IMR-90 (cell line): ENCODE measurements at regions not wholly inside any gene's neighbourhood (a gene's known extent, or its start where the extent isn't known, plus 50 kb on each side); places are given as distances from the start of the nearest gene placed in this dataset.

ENCODE experiments used
- ATAC-seq: fragments of 200-7000 bp; cut with Tn5 transposase; 2 replicates; pipeline ENCODE4 v1.9.1; 2020; ENCODE audit warnings: low read depth, mild to moderate bottlenecking, moderate library complexity
- BruUV-seq: library from RNA; stranded (reverse); fragments of 400-500 nt; replicated peaks from 2 replicates; lab custom pipeline; 2021; lab: Mats Ljungman, UMichigan
- CTCF ChIA-PET: fragments of 300-600 bp; formaldehyde crosslinking; extraction: SDS; loops from one replicate; lab custom pipeline; 2021; ENCODE audit warnings: antibody characterized with exemption; lab: Yijun Ruan, JAX
- POLR2A ChIA-PET: fragments of 300-600 bp; sonication (Branson Sonifier 250); formaldehyde crosslinking; loops from one replicate; lab custom pipeline; 2022; ENCODE audit warnings: antibody characterized with exemption; ENCODE audit not compliant: unreplicated experiment; lab: Charles Lee
- DNase-seq: peaks from one replicate; pipeline ENCODE4 v3.0.0; 2013
- H2AFZ ChIP-seq: replicated peaks from 2 replicates; pipeline ENCODE3; 2013; ENCODE audit warnings: low read length, mild to moderate bottlenecking; ENCODE audit not compliant: poor library complexity
- H2AK5ac ChIP-seq: 2 replicates; pipeline ENCODE4 v1.6.1; 2013; ENCODE audit warnings: low read depth, low read length, inconsistent platforms
- H2AK9ac ChIP-seq: replicated peaks from 2 replicates; pipeline ENCODE3; 2013; ENCODE audit warnings: mild to moderate bottlenecking, low read depth, low read length, moderate library complexity; ENCODE audit not compliant: poor library complexity
- H2BK120ac ChIP-seq: 2 replicates; pipeline ENCODE4 v1.6.1; 2013; ENCODE audit warnings: low read depth, low read length, inconsistent platforms
- H2BK15ac ChIP-seq: 3 replicates; pipeline ENCODE4 v1.6.1; 2013; ENCODE audit warnings: low read depth, low read length, inconsistent platforms
- H2BK20ac ChIP-seq: 2 replicates; pipeline ENCODE4 v1.6.1; 2013; ENCODE audit warnings: low read depth, mild to moderate bottlenecking, inconsistent platforms, low read length, moderate library complexity
- H2BK5ac ChIP-seq: 2 replicates; pipeline ENCODE4 v1.6.1; 2013; ENCODE audit warnings: mild to moderate bottlenecking, low read depth, low read length, inconsistent platforms; ENCODE audit not compliant: poor library complexity, severe bottlenecking
- H3K14ac ChIP-seq: replicated peaks from 2 replicates; pipeline ENCODE4 v1.6.1; 2013; ENCODE audit warnings: low read depth, low read length, inconsistent platforms
- H3K18ac ChIP-seq: 2 replicates; pipeline ENCODE4 v1.6.1; 2013; ENCODE audit warnings: low read depth, low read length, control low read depth
- H3K23ac ChIP-seq: 2 replicates; pipeline ENCODE4 v1.6.1; 2013; ENCODE audit warnings: low read depth, low read length, inconsistent platforms
- H3K27ac ChIP-seq: 2 replicates; pipeline ENCODE4 v1.5.1; 2013; ENCODE audit warnings: mild to moderate bottlenecking, control low read depth, low read length; ENCODE audit not compliant: insufficient read depth
- H3K27me3 ChIP-seq: 2 replicates; pipeline ENCODE4 v1.6.1; 2013; ENCODE audit warnings: low read length; ENCODE audit not compliant: control insufficient read depth, insufficient read depth
- H3K36me3 ChIP-seq: 2 replicates; pipeline ENCODE4 v1.6.1; 2013; ENCODE audit warnings: low read length, mixed read lengths; ENCODE audit not compliant: control insufficient read depth, insufficient read depth
- H3K4ac ChIP-seq: 2 replicates; pipeline ENCODE4 v1.6.1; 2013; ENCODE audit warnings: low read depth, low read length, inconsistent platforms
- H3K4me1 ChIP-seq: 2 replicates; pipeline ENCODE4 v1.6.1; 2013; ENCODE audit warnings: low read length, mixed read lengths; ENCODE audit not compliant: control insufficient read depth, insufficient read depth
- H3K4me2 ChIP-seq: 2 replicates; pipeline ENCODE4 v1.6.1; 2013; ENCODE audit warnings: low read depth, mild to moderate bottlenecking, control low read depth, low read length, moderate library complexity
- H3K4me3 ChIP-seq: 2 replicates; pipeline ENCODE4 v1.5.1; 2013; ENCODE audit warnings: low read depth, mild to moderate bottlenecking, control low read depth, low read length, moderate library complexity; ENCODE audit not compliant: insufficient read depth
- H3K56ac ChIP-seq: 2 replicates; pipeline ENCODE4 v1.6.1; 2013; ENCODE audit warnings: low read length, inconsistent platforms; ENCODE audit not compliant: insufficient read depth; ENCODE audit errors: extremely low read depth
- H3K79me1 ChIP-seq, 2 experiments: 2 replicates each; pipeline ENCODE4 v1.6.1; 2013; ENCODE audit warnings: low read length in 2 of 2, inconsistent platforms in 1 of 2, low read depth in 1 of 2
- H3K9ac ChIP-seq: 2 replicates; pipeline ENCODE4 v1.6.1; 2013; ENCODE audit warnings: low read depth, low read length, control low read depth
- H3K9me1 ChIP-seq: 2 replicates; pipeline ENCODE4 v1.6.1; 2013; ENCODE audit warnings: low read length, inconsistent platforms; ENCODE audit not compliant: insufficient read depth
- H3K9me3 ChIP-seq: 2 replicates; pipeline ENCODE4 v1.6.1; 2013; ENCODE audit warnings: low read length; ENCODE audit not compliant: control insufficient read depth, insufficient read depth
- H4K20me1 ChIP-seq: 2 replicates; pipeline ENCODE4 v1.6.1; 2013; ENCODE audit warnings: low read length, inconsistent platforms; ENCODE audit not compliant: insufficient read depth
- H4K5ac ChIP-seq: 2 replicates; pipeline ENCODE4 v1.6.1; 2013; ENCODE audit warnings: mild to moderate bottlenecking, low read depth, low read length, control low read depth
- H4K8ac ChIP-seq, 2 experiments: 2 replicates each; pipeline ENCODE4 v1.6.1; 2013; ENCODE audit warnings: low read depth in 2 of 2, low read length in 2 of 2, control low read depth in 1 of 2, inconsistent platforms in 1 of 2
- H4K91ac ChIP-seq: 2 replicates; pipeline ENCODE4 v1.6.1; 2013; ENCODE audit warnings: low read depth, low read length, inconsistent platforms; ENCODE audit not compliant: insufficient read depth
- MAFK ChIP-seq: IDR thresholded peaks from 2 replicates; pipeline ENCODE4 v1.6.1; 2012; ENCODE audit warnings: low read depth, low read length, improper control_type of control experiment
- POLR2A ChIP-seq: IDR thresholded peaks from 2 replicates; pipeline ENCODE4 v1.6.1; 2012; ENCODE audit warnings: mild to moderate bottlenecking, low read depth, low read length
- RCOR1 ChIP-seq: IDR thresholded peaks from 2 replicates; pipeline ENCODE4 v1.6.1; 2012; ENCODE audit warnings: mild to moderate bottlenecking, low read length, improper control_type of control experiment; ENCODE audit not compliant: insufficient replicate concordance
- RFX5 ChIP-seq: IDR thresholded peaks from 2 replicates; pipeline ENCODE4 v1.8.0; 2012; ENCODE audit warnings: low read depth, mild to moderate bottlenecking, low read length, moderate library complexity
- WGBS, 2 experiments: methylation state at CpG; one replicate each; pipeline versions ENCODE4 v1.1.5 to v1.1.7; 2013; ENCODE audit warnings: missing lambda C conversion rate in 2 of 2; ENCODE audit not compliant: insufficient read length in 1 of 2; ENCODE audit errors: extremely low coverage in 2 of 2; 5-methylcytosine and 5-hydroxymethylcytosine counted together
- dilution Hi-C: fragments of 300-500 bp; cut with HindIII; formaldehyde crosslinking; loops from one replicate; pipeline ENCODE4 v1.14.3; 2018; ENCODE audit warnings: low sequenced_read_pairs; ENCODE audit not compliant: unreplicated experiment
- in situ Hi-C: fragments of 300-500 bp; cut with MboI; formaldehyde crosslinking; loops from 3 replicates; pipeline ENCODE4 v1.14.3; 2019; ENCODE audit warnings: low sequenced_read_pairs, inconsistent platforms, mixed read lengths
- intact Hi-C: fragments of 100-400 bp; cut with micrococcal nuclease; formaldehyde crosslinking; loops from 2 replicates; pipeline ENCODE4 v1.10.0; 2022

DNA sequence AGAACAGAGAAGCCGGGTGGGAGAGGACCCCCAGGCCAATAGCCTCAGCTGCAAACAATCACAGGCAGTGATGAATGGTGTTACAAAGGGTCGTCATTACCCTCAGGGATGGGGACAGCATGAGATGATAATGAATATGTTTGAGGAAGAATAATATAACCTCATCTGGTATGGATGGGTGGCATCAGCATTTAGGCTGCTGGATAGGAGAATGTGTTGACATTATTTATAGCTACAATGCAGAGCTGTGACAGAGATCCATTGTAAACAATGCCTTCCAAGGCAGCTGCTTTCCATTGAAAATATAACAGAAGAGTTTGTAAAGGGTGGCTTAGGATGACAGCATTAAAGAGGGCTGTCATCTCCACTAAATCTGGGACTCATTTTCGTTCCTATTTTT is 365.5 kb downstream of the KCNN2 start:
- dilution Hi-C loops = no loop called here
- Histone ChIP-seq H3K23ac (no peak overlapping the region), H2AK5ac (no peak overlapping the region), H3K18ac (no peak overlapping the region), H2AK9ac (no peak overlapping the region), H3K27ac (no peak overlapping the region), H2BK5ac (no peak overlapping the region), H3K4me3 (no peak overlapping the region), H4K20me1 (no peaks in the 10 kb centered on the region), H4K91ac (no peak overlapping the region), H3K9me3 (peaks cover 14% of the 10 kb centered on the region), H3K9me1 (no peaks in the 10 kb centered on the region), H3K79me1 (no peaks in the 10 kb centered on the region), H3K4me2 (no peak overlapping the region), H4K5ac (no peak overlapping the region), H2BK15ac (no peak overlapping the region), H3K4me1 (no peaks in the 10 kb centered on the region), H3K36me3 (no peaks in the 10 kb centered on the region), H3K4ac (no peak overlapping the region), H3K9ac (no peak overlapping the region), H4K8ac (no peak overlapping the region), H2BK120ac (no peak overlapping the region), H2AFZ (no peak overlapping the region), H3K14ac (no peak overlapping the region), H3K56ac (no peak overlapping the region), H2BK20ac (no peak overlapping the region), H3K27me3 (no peaks in the 10 kb centered on the region)
- TF ChIP-seq RCOR1 = no peak
- no peak for TF ChIP-seq MAFK
- no peak for TF ChIP-seq RFX5
- TF ChIP-seq POLR2A = no peak
- DNase-seq (no peak), ATAC-seq (no peak)
- in situ Hi-C loops = no loop called here
- ChIA-PET POLR2A (no interaction called here), CTCF (no interaction called here)
- no TSS peak for BruUV-seq
- intact Hi-C loops = no loop called here
- WGBS, 2 experiments = no CpG with 5 or more reads among the region's 3 CpGs
